Kidney (tissue), 13 donors: ENCODE measurements at regions not wholly inside any gene's neighbourhood (a gene's known extent, or its start where the extent isn't known, plus 50 kb on each side); places are given as distances from the start of the nearest gene placed in this dataset.

Experiments used
- DNase-seq, 5 donors: peaks; one replicate each; pipeline ENCODE4 v3.0.0-alpha.2; 2013 to 2020
- FAIRE-seq: peaks from 2 replicates; lab custom pipeline; 2012; peaks lifted over from hg19 to GRCh38; lab: Jason Lieb, UNC
- H3K27ac ChIP-seq, 2 donors: one replicate each; pipeline ENCODE4 v1.7.0; 2013; ENCODE audit warnings: low read depth in 2 of 2, low read length in 2 of 2, inconsistent platforms in 1 of 2
- H3K27me3 ChIP-seq: one replicate; pipeline ENCODE4 v1.7.1; 2013; ENCODE audit warnings: low read length, inconsistent platforms; ENCODE audit not compliant: control insufficient read depth, insufficient read depth
- H3K36me3 ChIP-seq, 3 donors: one replicate each; pipeline versions ENCODE4 v1.7.0 to v1.7.1; 2013; ENCODE audit warnings: low read length in 3 of 3, control low read depth in 1 of 3, inconsistent platforms in 1 of 3; ENCODE audit not compliant: insufficient read depth in 3 of 3, control insufficient read depth in 2 of 3
- H3K4me1 ChIP-seq, 3 donors: one replicate each; pipeline versions ENCODE4 v1.7.0 to v1.7.1; 2013; ENCODE audit warnings: low read length in 3 of 3, inconsistent platforms in 1 of 3, low read depth in 1 of 3; ENCODE audit not compliant: control insufficient read depth in 2 of 3, insufficient read depth in 2 of 3
- H3K4me3 ChIP-seq, 3 donors: one replicate each; pipeline versions ENCODE4 v1.7.0 to v1.8.1; 2013; ENCODE audit warnings: low read length in 3 of 3, control low read depth in 1 of 3, inconsistent platforms in 1 of 3
- H3K9ac ChIP-seq, 3 donors: one replicate each; pipeline versions ENCODE4 v1.7.0 to v1.7.1; 2013; ENCODE audit warnings: low read length in 3 of 3, control low read depth in 1 of 3, inconsistent platforms in 1 of 3
- H3K9me3 ChIP-seq, 3 donors: one replicate each; pipeline versions ENCODE4 v1.7.0 to v1.7.1; 2013; ENCODE audit warnings: low read length in 3 of 3, control low read depth in 1 of 3, inconsistent platforms in 1 of 3; ENCODE audit not compliant: control insufficient read depth in 2 of 3, insufficient read depth in 1 of 3
- CTCF ChIP-seq: IDR thresholded peaks from 3 replicates; pipeline ENCODE4 v1.5.1; 2012; ENCODE audit warnings: mild to moderate bottlenecking, moderate library complexity, borderline replicate concordance; ENCODE audit not compliant: insufficient read depth; ENCODE audit errors: extremely low read depth
- intact Hi-C: fragments of 100-400 bp; cut with DNase I; formaldehyde crosslinking; loops from one replicate; pipeline ENCODE4 v1.11.1; 2022
- donor health status: control.
- donor health status: control.
- donor health status: control.
- donor health status: control.
- donor health status: control.
- donor health status: DM: yes; HTN: yes; CAD: no.
- donor health status: Normal renal cell carcinoma (clear cell type).

GRCh38 chr1:239184561-239185244 lies 201.7 kb upstream of the CHRM3 start:
- H3K9ac ChIP-seq = no peak overlapping the region
- no peak overlapping the region for H3K4me3 ChIP-seq
- TF ChIP-seq CTCF = no peak
- H3K36me3 ChIP-seq = no peaks in the 10 kb centered on the region
- intact Hi-C loops = no loop called here
- no peaks in the 10 kb centered on the region for H3K9me3 ChIP-seq
- H3K27ac ChIP-seq = no peak overlapping the region
- FAIRE-seq = no peak
- H3K4me1 ChIP-seq = no peaks in the 10 kb centered on the region
- H3K27me3 ChIP-seq = no peaks in the 10 kb centered on the region
- peak in 1 of 5 donors; percentile 14 for DNase-seq

- H3K36me3 ChIP-seq = no peaks in the 10 kb centered on the region
- FAIRE-seq (no peak), DNase-seq (peak in 2 of 5 donors; percentile 6 to 8)
- H3K27ac ChIP-seq = no peak overlapping the region
- no peak overlapping the region for H3K4me3 ChIP-seq
- H3K27me3 ChIP-seq = no peaks in the 10 kb centered on the region
- intact Hi-C loops = no loop called here
- H3K9ac ChIP-seq = no peak overlapping the region
- no peak for TF ChIP-seq CTCF
- H3K4me1 ChIP-seq = no peaks in the 10 kb centered on the region
- no peaks in the 10 kb centered on the region for H3K9me3 ChIP-seq
These were observed 207.4 kb upstream of the CHRM3 start for GRCh38 chr1:239178961-239179360.

- Histone ChIP-seq H3K27ac (no peak overlapping the region), H3K4me3 (no peak overlapping the region), H3K9me3 (peaks cover 0 to 6% (median 0%) of the 10 kb centered on the region in 3 donors), H3K36me3 (no peaks in the 10 kb centered on the region), H3K27me3 (no peaks in the 10 kb centered on the region), H3K4me1 (no peaks in the 10 kb centered on the region), H3K9ac (no peak overlapping the region)
- FAIRE-seq (no peak), DNase-seq (no peak)
- no peak for TF ChIP-seq CTCF
- intact Hi-C loops = no loop called here
These were observed 211.5 kb upstream of the CHRM3 start for GRCh38 chr1:239174880-239175279.

GRCh38 chr1:239170828-239171227 lies 215.5 kb upstream of the CHRM3 start:
- Histone ChIP-seq H3K36me3 (no peaks in the 10 kb centered on the region), H3K27ac (no peak overlapping the region), H3K27me3 (no peaks in the 10 kb centered on the region), H3K4me1 (no peaks in the 10 kb centered on the region), H3K4me3 (no peak overlapping the region), H3K9me3 (peaks cover 0 to 10% (median 5%) of the 10 kb centered on the region in 3 donors), H3K9ac (no peak overlapping the region)
- no peak for TF ChIP-seq CTCF
- intact Hi-C loops = no loop called here
- DNase-seq = no peak
- FAIRE-seq = no peak
